ENCODE measurements at regions not wholly inside any gene's neighbourhood (a gene's known extent, or its start where the extent isn't known, plus 50 kb on each side); places are given as distances from the start of the nearest gene placed in this dataset.

DNA sequence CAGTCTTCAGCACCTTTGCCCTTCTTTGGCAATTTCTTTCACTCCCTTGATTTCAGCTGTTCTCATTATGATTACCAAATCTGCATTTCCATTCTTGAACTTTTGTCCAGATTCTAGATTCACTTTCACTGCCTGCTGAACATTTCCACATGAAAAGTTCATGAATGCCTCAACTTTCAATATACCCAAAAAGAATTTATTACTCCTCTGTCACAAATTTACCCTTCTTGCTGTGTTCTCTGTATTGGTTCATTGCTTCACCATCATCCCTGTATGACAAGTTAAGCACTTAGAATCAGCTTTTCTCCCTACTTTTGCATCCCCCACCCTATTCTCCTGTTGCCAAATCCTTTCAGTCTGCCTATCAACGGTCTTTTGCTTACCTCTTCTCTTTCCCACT lies 112.6 kb upstream of the PKN2 start:
- TF ChIP-seq, protein P1, sequence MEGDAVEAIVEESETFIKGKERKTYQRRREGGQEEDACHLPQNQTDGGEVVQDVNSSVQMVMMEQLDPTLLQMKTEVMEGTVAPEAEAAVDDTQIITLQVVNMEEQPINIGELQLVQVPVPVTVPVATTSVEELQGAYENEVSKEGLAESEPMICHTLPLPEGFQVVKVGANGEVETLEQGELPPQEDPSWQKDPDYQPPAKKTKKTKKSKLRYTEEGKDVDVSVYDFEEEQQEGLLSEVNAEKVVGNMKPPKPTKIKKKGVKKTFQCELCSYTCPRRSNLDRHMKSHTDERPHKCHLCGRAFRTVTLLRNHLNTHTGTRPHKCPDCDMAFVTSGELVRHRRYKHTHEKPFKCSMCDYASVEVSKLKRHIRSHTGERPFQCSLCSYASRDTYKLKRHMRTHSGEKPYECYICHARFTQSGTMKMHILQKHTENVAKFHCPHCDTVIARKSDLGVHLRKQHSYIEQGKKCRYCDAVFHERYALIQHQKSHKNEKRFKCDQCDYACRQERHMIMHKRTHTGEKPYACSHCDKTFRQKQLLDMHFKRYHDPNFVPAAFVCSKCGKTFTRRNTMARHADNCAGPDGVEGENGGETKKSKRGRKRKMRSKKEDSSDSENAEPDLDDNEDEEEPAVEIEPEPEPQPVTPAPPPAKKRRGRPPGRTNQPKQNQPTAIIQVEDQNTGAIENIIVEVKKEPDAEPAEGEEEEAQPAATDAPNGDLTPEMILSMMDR (IDR thresholded peaks at IDR 0.05; ENCODE audit: low read length): no peak
- no peak for TF ChIP-seq EZH2 (IDR thresholded peaks at IDR 0.05; ENCODE audit: borderline replicate concordance, low read length)

Measured in OCI-LY1 (cell line).